H1 (cell line): ENCODE measurements at regions not wholly inside any gene's neighbourhood (a gene's known extent, or its start where the extent isn't known, plus 50 kb on each side); places are given as distances from the start of the nearest gene placed in this dataset.

Experiments used
- BACH1 ChIP-seq: IDR thresholded peaks from 2 replicates; pipeline ENCODE4 v1.6.1; 2012; ENCODE audit warnings: low read length, improper control_type of control experiment
- CHD2 ChIP-seq: IDR thresholded peaks from 2 replicates; pipeline ENCODE4 v1.6.1; 2012; ENCODE audit warnings: low read length, improper control_type of control experiment
- EZH2 ChIP-seq: fragments of 200-600 bp; sonication (generic); IDR thresholded peaks from 2 replicates; pipeline ENCODE4 v1.7.1; 2012; ENCODE audit warnings: low read depth, mild to moderate bottlenecking, moderate library complexity, low read length, inconsistent platforms; ENCODE audit not compliant: severe bottlenecking
- HDAC6 ChIP-seq: IDR thresholded peaks from one replicate; pipeline ENCODE4 v1.7.1; 2012; ENCODE audit warnings: low read depth, mild to moderate bottlenecking, inconsistent platforms, low read length, moderate library complexity
- NRF1 ChIP-seq: IDR thresholded peaks from 2 replicates; pipeline ENCODE4 v1.6.1; 2011; ENCODE audit warnings: mild to moderate bottlenecking, low read depth, low read length, improper control_type of control experiment
- POLR2A ChIP-seq, 2 experiments: IDR thresholded peaks; 1 replicate in 1 of 2; 2 replicates in 1 of 2; pipeline ENCODE4 v1.6.1; 2011; ENCODE audit warnings: low read depth in 2 of 2, low read length in 2 of 2, mild to moderate bottlenecking in 2 of 2; ENCODE audit errors: control extremely low read depth in 1 of 2
- POU5F1 ChIP-seq: IDR thresholded peaks from 2 replicates; pipeline ENCODE4 v1.6.1; 2011; ENCODE audit warnings: low read depth, mild to moderate bottlenecking, low read length, moderate library complexity
- RAD21 ChIP-seq, 2 experiments: IDR thresholded peaks in 1 of 2; conservative IDR thresholded peaks in 1 of 2; 2 replicates each; pipeline ENCODE4 v1.6.1; 2011; ENCODE audit warnings: low read depth in 2 of 2, low read length in 2 of 2, improper control_type of control experiment in 1 of 2, inconsistent platforms in 1 of 2, mild to moderate bottlenecking in 1 of 2, moderate library complexity in 1 of 2
- SIN3A ChIP-seq, 2 experiments: IDR thresholded peaks in 1 of 2; conservative IDR thresholded peaks in 1 of 2; 2 replicates each; pipeline ENCODE4 v1.6.1; 2011 to 2012; ENCODE audit warnings: low read length in 2 of 2, improper control_type of control experiment in 1 of 2, low read depth in 1 of 2, mild to moderate bottlenecking in 1 of 2
- YY1 ChIP-seq: IDR thresholded peaks from 2 replicates; pipeline ENCODE4 v1.6.1; 2011; ENCODE audit warnings: low read depth, mild to moderate bottlenecking, low read length
- TF ChIP-seq, protein P1 (sequence below), 3 experiments: IDR thresholded peaks; 1 replicate in 2 of 3; 2 replicates in 1 of 3; pipeline versions ENCODE4 v1.5.1 to v1.6.1; 2011; ENCODE audit warnings: low read length in 3 of 3, mild to moderate bottlenecking in 3 of 3, inconsistent platforms in 2 of 3, low read depth in 1 of 3, moderate library complexity in 1 of 3; ENCODE audit not compliant: insufficient read depth in 1 of 3; ENCODE audit errors: control extremely low read depth in 1 of 3

DNA sequence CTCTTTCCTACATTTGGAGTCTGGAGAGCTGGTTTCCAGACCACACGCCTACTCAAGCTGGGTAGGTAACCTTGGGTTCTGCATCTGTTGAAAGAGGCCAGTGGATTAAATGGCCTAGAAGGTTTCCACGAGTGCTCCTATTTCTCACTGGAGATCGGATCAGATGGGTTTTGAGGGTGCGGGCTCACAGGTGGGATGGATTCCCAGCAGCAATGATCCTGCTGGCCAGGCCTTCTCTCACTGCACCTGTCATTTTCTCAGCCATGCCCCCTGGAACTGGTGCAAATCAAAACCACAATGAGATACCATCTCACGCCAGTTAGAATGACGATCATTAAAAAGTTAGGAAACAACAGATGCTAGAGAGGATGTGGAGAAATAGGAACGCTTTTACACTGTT, 747.5 kb upstream of the RAB6C start:
- no peak for TF ChIP-seq EZH2
- no peak for TF ChIP-seq RAD21 (IDR thresholded peaks at IDR 0.05 in 1 of 2, conservative IDR thresholded peaks at IDR 0.05 in 1 of 2; ENCODE audit: low read depth in 2 of 2, low read length in 2 of 2)
- no peak for TF ChIP-seq NRF1
- TF ChIP-seq, protein P1, sequence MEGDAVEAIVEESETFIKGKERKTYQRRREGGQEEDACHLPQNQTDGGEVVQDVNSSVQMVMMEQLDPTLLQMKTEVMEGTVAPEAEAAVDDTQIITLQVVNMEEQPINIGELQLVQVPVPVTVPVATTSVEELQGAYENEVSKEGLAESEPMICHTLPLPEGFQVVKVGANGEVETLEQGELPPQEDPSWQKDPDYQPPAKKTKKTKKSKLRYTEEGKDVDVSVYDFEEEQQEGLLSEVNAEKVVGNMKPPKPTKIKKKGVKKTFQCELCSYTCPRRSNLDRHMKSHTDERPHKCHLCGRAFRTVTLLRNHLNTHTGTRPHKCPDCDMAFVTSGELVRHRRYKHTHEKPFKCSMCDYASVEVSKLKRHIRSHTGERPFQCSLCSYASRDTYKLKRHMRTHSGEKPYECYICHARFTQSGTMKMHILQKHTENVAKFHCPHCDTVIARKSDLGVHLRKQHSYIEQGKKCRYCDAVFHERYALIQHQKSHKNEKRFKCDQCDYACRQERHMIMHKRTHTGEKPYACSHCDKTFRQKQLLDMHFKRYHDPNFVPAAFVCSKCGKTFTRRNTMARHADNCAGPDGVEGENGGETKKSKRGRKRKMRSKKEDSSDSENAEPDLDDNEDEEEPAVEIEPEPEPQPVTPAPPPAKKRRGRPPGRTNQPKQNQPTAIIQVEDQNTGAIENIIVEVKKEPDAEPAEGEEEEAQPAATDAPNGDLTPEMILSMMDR (IDR thresholded peaks at IDR 0.05; ENCODE audit: control extremely low read depth in 1 of 3, insufficient read depth in 1 of 3, low read depth in 1 of 3, low read length in 3 of 3), result no peak
- TF ChIP-seq POU5F1, result no peak
- TF ChIP-seq YY1, result no peak
- TF ChIP-seq SIN3A (conservative IDR thresholded peaks at IDR 0.05 in 1 of 2, IDR thresholded peaks at IDR 0.05 in 1 of 2; ENCODE audit: low read depth in 1 of 2, low read length in 2 of 2), result no peak
- no peak for TF ChIP-seq BACH1
- TF ChIP-seq HDAC6, result no peak
- no peak for TF ChIP-seq POLR2A (IDR thresholded peaks at IDR 0.05; ENCODE audit: control extremely low read depth in 1 of 2, low read depth in 2 of 2, low read length in 2 of 2)
- no peak for TF ChIP-seq CHD2
